Trophoblast cell (in vitro differentiated cells and primary cell): ENCODE measurements at regions not wholly inside any gene's neighbourhood (a gene's known extent, or its start where the extent isn't known, plus 50 kb on each side); places are given as distances from the start of the nearest gene placed in this dataset.
A peak's percentile ranks its signal among the peaks of the same experiment; 100 is the strongest.

Experiments used
- DNase-seq, 2 donors: peaks; one replicate each; pipeline ENCODE4 v3.0.0-alpha.2; 2016
- H2AFZ ChIP-seq: 2 replicates; pipeline ENCODE4 v1.6.1; 2013; ENCODE audit warnings: low read length, moderate library complexity, mild to moderate bottlenecking; ENCODE audit not compliant: insufficient read depth, poor library complexity
- H2AK5ac ChIP-seq: 2 replicates; pipeline ENCODE4 v1.6.1; 2013; ENCODE audit warnings: mild to moderate bottlenecking, low read length
- H2BK120ac ChIP-seq: 2 replicates; pipeline ENCODE4 v1.6.1; 2013; ENCODE audit warnings: low read length, mild to moderate bottlenecking, moderate library complexity; ENCODE audit not compliant: insufficient read depth, poor library complexity
- H2BK12ac ChIP-seq: 2 replicates; pipeline ENCODE4 v1.6.1; 2013; ENCODE audit warnings: mild to moderate bottlenecking, low read length, moderate library complexity
- H2BK5ac ChIP-seq: 2 replicates; pipeline ENCODE4 v1.6.1; 2013; ENCODE audit warnings: low read length, low read depth, moderate library complexity, mild to moderate bottlenecking; ENCODE audit not compliant: poor library complexity
- H3K14ac ChIP-seq: 2 replicates; pipeline ENCODE4 v1.6.1; 2013; ENCODE audit warnings: mild to moderate bottlenecking, low read length
- H3K18ac ChIP-seq: 2 replicates; pipeline ENCODE4 v1.6.1; 2013; ENCODE audit warnings: mild to moderate bottlenecking, low read length
- H3K23ac ChIP-seq: 2 replicates; pipeline ENCODE4 v1.6.1; 2013; ENCODE audit warnings: low read length
- H3K27ac ChIP-seq: 2 replicates; pipeline ENCODE4 v1.5.1; 2013; ENCODE audit warnings: low read depth, mild to moderate bottlenecking, inconsistent platforms, low read length, moderate library complexity
- H3K27me3 ChIP-seq: 2 replicates; pipeline ENCODE4 v1.6.1; 2013; ENCODE audit warnings: inconsistent platforms, mild to moderate bottlenecking, low read length, moderate library complexity; ENCODE audit not compliant: insufficient read depth
- H3K36me3 ChIP-seq, 2 experiments: 1 replicate in 1 of 2; 2 replicates in 1 of 2; pipeline ENCODE4 v1.6.1; 2013; ENCODE audit warnings: low read length in 2 of 2, mild to moderate bottlenecking in 2 of 2, moderate library complexity in 1 of 2; ENCODE audit not compliant: insufficient read depth in 2 of 2, control insufficient read depth in 1 of 2
- H3K4ac ChIP-seq: 2 replicates; pipeline ENCODE4 v1.6.1; 2013; ENCODE audit warnings: low read depth, mild to moderate bottlenecking, low read length, moderate library complexity
- H3K4me1 ChIP-seq, 2 experiments: 1 replicate in 1 of 2; 2 replicates in 1 of 2; pipeline ENCODE4 v1.6.1; 2013; ENCODE audit warnings: low read length in 2 of 2, mild to moderate bottlenecking in 2 of 2, moderate library complexity in 1 of 2; ENCODE audit not compliant: insufficient read depth in 2 of 2, control insufficient read depth in 1 of 2
- H3K4me2 ChIP-seq: 2 replicates; pipeline ENCODE4 v1.6.1; 2013; ENCODE audit warnings: inconsistent platforms, mild to moderate bottlenecking, low read length, moderate library complexity
- H3K4me3 ChIP-seq: 2 replicates; pipeline ENCODE4 v1.5.1; 2013; ENCODE audit warnings: mild to moderate bottlenecking, low read depth, low read length, inconsistent platforms
- H3K79me1 ChIP-seq: one replicate; pipeline ENCODE4 v1.6.1; 2013; ENCODE audit warnings: low read length
- H3K79me2 ChIP-seq: 2 replicates; pipeline ENCODE4 v1.6.1; 2013; ENCODE audit warnings: low read length, mild to moderate bottlenecking; ENCODE audit not compliant: control insufficient read depth, insufficient read depth, poor library complexity
- H3K9ac ChIP-seq: 2 replicates; pipeline ENCODE4 v1.6.1; 2013; ENCODE audit warnings: mild to moderate bottlenecking, low read length
- H3K9me3 ChIP-seq: 2 replicates; pipeline ENCODE4 v1.6.1; 2013; ENCODE audit warnings: low read depth, mild to moderate bottlenecking, control low read depth, inconsistent platforms, low read length; ENCODE audit not compliant: insufficient read depth
- H4K12ac ChIP-seq: 2 replicates; pipeline ENCODE4 v1.6.1; 2013; ENCODE audit warnings: low read depth, mild to moderate bottlenecking, low read length, moderate library complexity
- H4K8ac ChIP-seq: 2 replicates; pipeline ENCODE4 v1.6.1; 2013; ENCODE audit warnings: low read depth, mild to moderate bottlenecking, low read length, moderate library complexity
- H4K91ac ChIP-seq: one replicate; pipeline ENCODE4 v1.6.1; 2013; ENCODE audit warnings: low read depth, mild to moderate bottlenecking, low read length, moderate library complexity
- WGBS: extraction: QIAGEN DNeasy Blood & Tissue Kit; methylation state at CpG from one replicate; pipeline ENCODE4 v1.1.7; 2013; ENCODE audit warnings: missing lambda C conversion rate; ENCODE audit not compliant: insufficient read length, insufficient coverage; ENCODE audit errors: extremely low coverage; 5-methylcytosine and 5-hydroxymethylcytosine counted together

DNA sequence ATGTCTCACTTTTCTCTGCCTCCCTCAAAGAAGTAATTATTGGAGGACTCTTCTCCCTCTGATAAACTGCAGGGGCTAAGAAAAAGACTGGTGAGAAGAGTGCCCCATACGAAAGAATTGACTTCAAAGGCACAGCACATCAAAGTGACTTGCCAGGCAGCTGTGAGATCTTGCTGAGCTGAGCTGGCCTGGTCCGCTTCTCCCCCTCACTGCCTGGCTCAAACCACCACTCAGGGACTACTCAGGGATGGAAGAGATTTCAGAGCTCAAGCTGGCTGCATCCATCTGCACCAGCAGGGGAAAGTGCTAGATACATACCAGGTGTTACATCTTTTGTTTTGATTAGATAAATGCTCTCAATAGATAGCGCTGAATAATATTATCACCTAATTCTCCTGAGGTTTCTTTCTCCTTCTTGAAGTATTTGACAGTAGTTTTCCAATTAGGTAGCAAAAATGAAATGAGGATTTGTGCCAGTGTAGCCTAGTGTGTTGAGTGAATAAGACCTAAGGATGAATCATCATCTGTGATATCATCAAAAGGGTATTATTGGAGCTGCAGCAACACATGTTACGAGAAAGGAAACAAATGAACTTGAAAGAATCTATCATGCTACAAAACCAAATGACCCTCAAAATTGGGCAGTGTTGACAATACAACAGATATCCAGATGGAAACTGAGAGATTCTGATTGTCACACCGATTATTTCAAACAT is 379.8 kb downstream of the TBC1D4 start:
- Histone ChIP-seq H3K36me3 (no peaks in the 10 kb centered on the region), H3K23ac (peak overlapping the region; percentile 21), H3K18ac (no peak overlapping the region), H3K4me1 (no peaks in the 10 kb centered on the region), H2BK120ac (no peak overlapping the region), H3K9ac (no peak overlapping the region), H3K4me3 (no peak overlapping the region), H3K79me2 (no peaks in the 10 kb centered on the region), H3K27ac (no peak overlapping the region), H3K27me3 (no peaks in the 10 kb centered on the region), H3K79me1 (no peaks in the 10 kb centered on the region), H3K4me2 (no peak overlapping the region), H2AK5ac (no peak overlapping the region), H2BK5ac (no peak overlapping the region), H2AFZ (no peak overlapping the region), H4K8ac (no peak overlapping the region), H3K4ac (no peak overlapping the region), H3K14ac (no peak overlapping the region), H3K9me3 (no peaks in the 10 kb centered on the region), H4K91ac (no peak overlapping the region), H4K12ac (no peak overlapping the region), H2BK12ac (no peak overlapping the region)
- DNase-seq, result no peak
- WGBS, result no CpG with 5 or more reads among the region's 5 CpGs

DNA sequence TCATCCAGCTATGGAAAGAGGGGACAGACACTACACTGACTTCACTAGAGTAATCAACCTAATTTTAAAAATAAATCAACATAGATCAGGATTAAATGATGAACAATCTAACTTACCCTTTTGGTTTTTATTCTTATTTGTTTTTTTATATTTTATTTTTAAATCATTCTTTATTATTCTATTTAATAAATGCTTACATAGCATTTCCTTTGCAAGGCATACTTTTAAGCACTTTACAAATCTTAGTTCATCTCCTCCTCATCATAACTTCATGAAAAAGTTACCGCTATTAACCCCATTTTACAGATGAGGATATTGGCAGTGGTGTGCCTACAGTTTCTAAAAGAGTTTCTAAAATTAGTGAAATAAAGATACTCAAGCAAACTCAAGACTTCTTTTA is 380.6 kb downstream of the TBC1D4 start:
- no peaks in the 10 kb centered on the region for H3K27me3 ChIP-seq
- no peaks in the 10 kb centered on the region for H3K79me2 ChIP-seq
- H2BK120ac ChIP-seq, result no peak overlapping the region
- no peak overlapping the region for H2BK12ac ChIP-seq
- no peak overlapping the region for H3K4me3 ChIP-seq
- no peak overlapping the region for H2AFZ ChIP-seq
- no peak overlapping the region for H4K8ac ChIP-seq
- no peak overlapping the region for H3K23ac ChIP-seq
- no peak overlapping the region for H3K4ac ChIP-seq
- no peak overlapping the region for H4K91ac ChIP-seq
- H3K18ac ChIP-seq, result no peak overlapping the region
- H2BK5ac ChIP-seq, result no peak overlapping the region
- H3K4me2 ChIP-seq, result no peak overlapping the region
- no peak overlapping the region for H3K14ac ChIP-seq
- no peak overlapping the region for H2AK5ac ChIP-seq
- H3K9me3 ChIP-seq, result no peaks in the 10 kb centered on the region
- DNase-seq, result no peak
- no peak overlapping the region for H3K27ac ChIP-seq
- no peaks in the 10 kb centered on the region for H3K4me1 ChIP-seq
- no peaks in the 10 kb centered on the region for H3K36me3 ChIP-seq
- no peak overlapping the region for H3K9ac ChIP-seq
- H3K79me1 ChIP-seq, result no peaks in the 10 kb centered on the region
- no peak overlapping the region for H4K12ac ChIP-seq
- WGBS, result no CpG with 5 or more reads among the region's 1 CpG

DNA sequence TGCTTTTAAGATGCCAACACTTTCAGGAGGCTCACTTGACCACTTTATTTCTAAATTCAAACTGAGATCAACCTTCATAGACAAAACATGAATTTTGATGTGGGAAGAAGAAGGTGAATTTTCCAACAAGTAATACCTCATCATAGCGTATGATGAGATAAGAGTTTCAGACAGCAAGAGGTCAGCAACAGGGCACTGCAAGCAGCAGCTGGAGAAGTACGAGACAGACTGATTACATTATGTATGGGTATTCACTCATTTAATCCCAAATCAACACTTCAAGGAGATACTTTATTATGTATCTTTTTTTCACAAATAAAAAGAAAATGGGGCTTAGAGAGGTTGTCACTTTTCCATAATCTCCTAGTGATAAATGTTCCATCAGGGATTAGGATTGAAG is 389.8 kb downstream of the TBC1D4 start:
- Histone ChIP-seq H3K18ac (no peak overlapping the region), H2AK5ac (no peak overlapping the region), H2AFZ (no peak overlapping the region), H4K12ac (no peak overlapping the region), H3K79me1 (no peaks in the 10 kb centered on the region), H3K4me2 (no peak overlapping the region), H2BK120ac (no peak overlapping the region), H3K4ac (no peak overlapping the region), H4K8ac (no peak overlapping the region), H3K9me3 (no peaks in the 10 kb centered on the region), H3K23ac (no peak overlapping the region), H3K79me2 (no peaks in the 10 kb centered on the region), H3K14ac (no peak overlapping the region), H3K9ac (no peak overlapping the region), H3K36me3 (no peaks in the 10 kb centered on the region), H2BK5ac (no peak overlapping the region), H3K4me3 (no peak overlapping the region), H3K4me1 (no peaks in the 10 kb centered on the region), H4K91ac (no peak overlapping the region), H2BK12ac (no peak overlapping the region), H3K27me3 (no peaks in the 10 kb centered on the region), H3K27ac (no peak overlapping the region)
- WGBS, result no CpG with 5 or more reads among the region's 2 CpGs
- no peak for DNase-seq

DNA sequence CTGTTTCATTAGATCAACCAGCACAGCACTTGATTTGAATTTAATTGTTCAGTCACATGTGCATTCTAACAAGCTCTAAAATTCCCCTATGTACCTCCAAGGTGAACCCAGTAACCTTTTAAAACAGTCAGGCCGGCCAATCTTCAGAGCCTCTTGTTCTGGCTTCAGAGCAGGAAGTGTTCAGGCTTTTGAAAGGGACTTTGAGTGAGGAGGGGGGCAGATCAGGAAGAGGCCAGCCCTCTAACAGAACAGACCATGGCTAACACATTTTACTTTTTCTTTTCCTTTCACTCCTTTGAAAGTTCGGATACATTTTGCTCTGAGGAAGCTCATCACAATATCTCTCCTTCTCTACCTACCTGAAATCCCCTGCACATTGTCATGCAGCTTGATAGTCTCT is 390.3 kb downstream of the TBC1D4 start:
- Histone ChIP-seq H2AFZ (no peak overlapping the region), H2AK5ac (no peak overlapping the region), H3K27me3 (no peaks in the 10 kb centered on the region), H3K4me1 (no peaks in the 10 kb centered on the region), H3K4me3 (no peak overlapping the region), H3K79me1 (no peaks in the 10 kb centered on the region), H3K27ac (no peak overlapping the region), H3K79me2 (no peaks in the 10 kb centered on the region), H3K9ac (no peak overlapping the region), H2BK5ac (no peak overlapping the region), H4K91ac (no peak overlapping the region), H3K18ac (no peak overlapping the region), H2BK12ac (no peak overlapping the region), H3K9me3 (no peaks in the 10 kb centered on the region), H4K12ac (no peak overlapping the region), H3K14ac (no peak overlapping the region), H3K4ac (no peak overlapping the region), H3K36me3 (no peaks in the 10 kb centered on the region), H3K23ac (no peak overlapping the region), H2BK120ac (no peak overlapping the region), H4K8ac (no peak overlapping the region), H3K4me2 (no peak overlapping the region)
- DNase-seq, result no peak
- WGBS, result no CpG with 5 or more reads among the region's 2 CpGs
